ENCODE measurements at regions not wholly inside any gene's neighbourhood (a gene's known extent, or its start where the extent isn't known, plus 50 kb on each side); places are given as distances from the start of the nearest gene placed in this dataset.

- no peak for DNase-seq
Measured at GRCh38 chr1:181341026-181341632, 142.2 kb upstream of the CACNA1E start.

GRCh38 chr1:181344091-181344490, 139.2 kb upstream of the CACNA1E start:
- no peak for DNase-seq

- DNase-seq = no peak
Measured at GRCh38 chr1:181345146-181345545, 138.2 kb upstream of the CACNA1E start.

GRCh38 chr1:181347495-181348390, 135.6 kb upstream of the CACNA1E start:
- DNase-seq = no peak

GRCh38 chr1:181349512-181349911, 133.8 kb upstream of the CACNA1E start:
- DNase-seq = no peak

- no peak for DNase-seq
Measured at GRCh38 chr1:181350131-181350530, 133.2 kb upstream of the CACNA1E start.

- no peak for DNase-seq
Measured at GRCh38 chr1:181351740-181352139, 131.6 kb upstream of the CACNA1E start.

GRCh38 chr1:181352695-181353094, 130.6 kb upstream of the CACNA1E start:
- no peak for DNase-seq

GRCh38 chr1:181353526-181353925, 129.8 kb upstream of the CACNA1E start:
- DNase-seq = no peak

GRCh38 chr1:181354865-181355264, 128.5 kb upstream of the CACNA1E start:
- DNase-seq = no peak

GRCh38 chr1:181356505-181357340, 126.6 kb upstream of the CACNA1E start:
- DNase-seq = no peak

GRCh38 chr1:181359012-181359411, 124.3 kb upstream of the CACNA1E start:
- DNase-seq = no peak

- DNase-seq = no peak
Measured at GRCh38 chr1:181364801-181365200, 118.5 kb upstream of the CACNA1E start.

GRCh38 chr1:181366910-181367309, 116.4 kb upstream of the CACNA1E start:
- no peak for DNase-seq

- no peak for DNase-seq
Measured at GRCh38 chr1:181369416-181369815, 113.9 kb upstream of the CACNA1E start.

- no peak for DNase-seq
Measured at GRCh38 chr1:181383695-181384094, 99.6 kb upstream of the CACNA1E start.

- DNase-seq = no peak
Measured at GRCh38 chr1:181386340-181386739, 97.0 kb upstream of the CACNA1E start.

- DNase-seq = no peak
Measured at GRCh38 chr1:181386951-181387350, 96.4 kb upstream of the CACNA1E start.

- no peak for DNase-seq
Measured at GRCh38 chr1:181387702-181388101, 95.6 kb upstream of the CACNA1E start.

GRCh38 chr1:181390410-181391077, 92.8 kb upstream of the CACNA1E start:
- DNase-seq = no peak

GRCh38 chr1:181391301-181391900, 91.9 kb upstream of the CACNA1E start:
- DNase-seq = no peak

GRCh38 chr1:181392133-181392532, 91.2 kb upstream of the CACNA1E start:
- DNase-seq = no peak

All from occipital lobe (tissue), 1 donor.